ENCODE measurements at regions not wholly inside any gene's neighbourhood (a gene's known extent, or its start where the extent isn't known, plus 50 kb on each side); places are given as distances from the start of the nearest gene placed in this dataset.

DNA sequence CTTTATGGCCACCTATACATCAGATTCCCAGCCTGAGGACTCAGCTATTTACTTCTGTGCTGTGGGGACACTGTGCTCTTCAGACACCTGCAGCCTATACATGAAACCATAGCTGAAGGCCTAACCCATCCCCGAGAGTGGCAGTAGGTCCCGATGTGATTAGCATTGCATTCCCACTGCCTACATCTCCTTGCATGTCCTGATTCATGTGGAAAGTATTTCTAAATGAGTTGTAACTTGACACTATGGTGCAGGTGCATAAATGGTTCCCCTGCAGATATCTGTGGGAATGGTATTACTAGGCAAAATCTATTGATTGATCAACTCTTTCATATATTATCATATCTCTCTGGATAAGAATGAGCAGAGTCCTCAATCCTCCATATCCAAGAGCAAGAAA lies 433.5 kb downstream of the DAD1 start:
- TF ChIP-seq SUZ12 (IDR thresholded peaks at IDR 0.05; ENCODE audit: extremely low read depth, insufficient read depth, insufficient read length) (no peak), ZNF274 (IDR thresholded peaks at IDR 0.05; ENCODE audit: low read depth, low read length) (no peak)

All from NT2/D1 (cell line).